ENCODE measurements at regions not wholly inside any gene's neighbourhood (a gene's known extent, or its start where the extent isn't known, plus 50 kb on each side); places are given as distances from the start of the nearest gene placed in this dataset.

DNA sequence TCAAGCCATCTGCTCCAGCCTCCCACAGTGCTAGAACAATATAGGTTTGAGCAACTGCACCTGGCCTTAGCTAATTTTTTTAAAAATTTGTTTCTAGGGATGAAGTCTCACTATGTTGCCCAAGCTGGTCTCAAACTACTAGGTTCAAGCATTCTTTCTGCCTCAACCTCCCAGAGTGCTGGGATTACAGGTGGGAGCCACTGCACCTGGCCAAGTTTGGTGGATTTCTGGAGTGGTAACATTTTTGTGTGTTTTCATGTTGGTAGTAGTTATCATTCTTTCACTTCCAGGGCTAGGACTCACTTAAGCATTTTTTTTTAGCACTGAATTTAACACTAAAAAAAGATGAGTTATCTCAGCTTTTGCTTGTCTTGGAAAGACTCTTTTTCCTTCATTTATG is 328.0 kb upstream of the RGS6 start:
- no peak for ATAC-seq
- H3K4me1 ChIP-seq: no peaks in the 10 kb centered on the region
- H3K9me3 ChIP-seq: peaks cover 0 to 14% (median 0%) of the 10 kb centered on the region in 3 donors
- H3K36me3 ChIP-seq: no peaks in the 10 kb centered on the region
- H3K27ac ChIP-seq: no peak overlapping the region
- H3K27me3 ChIP-seq: no peaks in the 10 kb centered on the region
- H3K4me3 ChIP-seq: no peak overlapping the region
- TF ChIP-seq POLR2AphosphoS5 (IDR thresholded peaks at IDR 0.05): no peak

DNA sequence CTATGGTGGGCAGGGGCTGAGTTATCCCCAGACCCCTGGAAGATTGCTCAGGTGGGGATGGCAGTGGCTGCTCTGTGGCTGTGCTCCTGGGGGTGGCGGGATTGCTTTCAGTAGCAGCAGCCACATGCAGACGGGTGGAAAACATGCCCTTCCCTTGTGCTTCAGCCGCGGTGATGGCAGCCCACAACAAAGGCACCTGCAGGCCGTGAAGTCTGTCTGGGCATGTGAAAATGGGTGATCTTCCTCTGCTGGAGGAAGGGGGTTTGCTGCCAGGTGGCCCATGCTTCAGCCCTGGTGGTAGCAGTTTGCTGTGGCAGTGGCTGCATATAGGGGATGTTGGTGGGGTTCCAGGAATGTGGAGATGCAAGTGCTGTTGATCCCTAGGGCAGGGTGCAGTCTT is 326.2 kb upstream of the RGS6 start:
- ATAC-seq: no peak
- WGBS, 2 donors (ENCODE audit: low coverage in 1 of 2): no CpG with 5 or more reads among the region's 5 CpGs
- Histone ChIP-seq H3K36me3 (no peaks in the 10 kb centered on the region), H3K4me1 (peaks cover 0 to 6% (median 0%) of the 10 kb centered on the region in 3 donors), H3K4me3 (no peak overlapping the region), H3K27ac (no peak overlapping the region), H3K27me3 (no peaks in the 10 kb centered on the region), H3K9me3 (peaks cover 0 to 3% (median 0%) of the 10 kb centered on the region in 3 donors)
- no peak for TF ChIP-seq POLR2AphosphoS5 (IDR thresholded peaks at IDR 0.05)

DNA sequence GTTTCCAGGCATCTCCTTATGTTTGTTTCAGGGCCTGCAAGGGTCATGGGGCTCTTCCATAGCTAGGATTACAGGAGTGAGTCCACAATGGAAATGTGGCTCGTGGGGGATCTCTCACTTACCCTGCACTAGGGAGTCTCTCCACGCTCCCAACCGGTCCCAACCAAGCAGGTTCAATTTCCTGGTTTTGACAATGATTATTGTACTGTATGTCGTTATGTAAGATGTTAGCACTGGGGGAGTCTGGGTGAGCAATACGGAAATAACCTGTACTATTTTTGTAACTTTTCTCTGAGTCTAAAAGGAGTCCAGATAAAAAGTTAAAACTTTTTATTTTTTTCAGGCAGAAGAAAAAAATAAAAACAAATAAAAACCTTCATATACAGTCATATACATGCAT is 325.7 kb upstream of the RGS6 start:
- TF ChIP-seq CTCF (IDR thresholded peaks at IDR 0.05) (no peak), POLR2AphosphoS5 (IDR thresholded peaks at IDR 0.05) (no peak), POLR2A (IDR thresholded peaks at IDR 0.05) (no peak), EP300 (IDR thresholded peaks at IDR 0.05) (no peak)
- Histone ChIP-seq H3K4me3 (no peak overlapping the region), H3K27ac (no peak overlapping the region), H3K9me3 (no peaks in the 10 kb centered on the region), H3K27me3 (no peaks in the 10 kb centered on the region), H3K4me1 (peaks cover 0 to 10% (median 0%) of the 10 kb centered on the region in 3 donors), H3K36me3 (no peaks in the 10 kb centered on the region)
- WGBS, 2 donors (ENCODE audit: low coverage in 1 of 2): 88 to 89% methylated on average over 2 to 5 of the region's 5 CpGs
- ATAC-seq: no peak

GRCh38 chr14:71607056-71607455 is 325.2 kb upstream of the RGS6 start:
- Histone ChIP-seq H3K27me3 (no peaks in the 10 kb centered on the region), H3K9me3 (no peaks in the 10 kb centered on the region), H3K4me1 (peaks cover 0 to 10% (median 0%) of the 10 kb centered on the region in 3 donors), H3K4me3 (no peak overlapping the region), H3K36me3 (no peaks in the 10 kb centered on the region), H3K27ac (no peak overlapping the region)
- ATAC-seq: no peak
- TF ChIP-seq POLR2AphosphoS5 (IDR thresholded peaks at IDR 0.05) (no peak), CTCF (IDR thresholded peaks at IDR 0.05) (no peak), POLR2A (IDR thresholded peaks at IDR 0.05) (no peak), EP300 (IDR thresholded peaks at IDR 0.05) (no peak)
- 81 to 89% methylated on average over 3 of the region's 3 CpGs for WGBS, 2 donors (ENCODE audit: low coverage in 1 of 2)

DNA sequence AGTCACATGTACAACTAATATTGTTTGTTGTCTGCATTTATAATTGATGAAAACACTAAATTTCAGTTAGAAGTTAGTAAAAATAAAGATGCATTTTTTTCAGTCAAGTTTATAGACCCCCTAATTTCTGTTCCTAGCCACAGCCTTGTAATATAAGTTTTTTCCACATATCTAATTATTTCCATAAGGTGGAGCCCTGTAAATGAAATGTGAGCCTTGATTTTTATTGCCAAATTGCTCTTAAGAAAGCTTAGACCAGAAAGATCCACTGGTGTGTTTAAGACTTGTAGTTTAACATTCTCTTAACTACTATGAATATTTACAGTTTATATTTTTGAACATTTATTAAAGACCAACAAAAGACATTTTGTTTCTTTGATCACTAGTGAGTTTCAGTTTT is 322.1 kb upstream of the RGS6 start:
- Histone ChIP-seq H3K27ac (no peak overlapping the region), H3K9me3 (no peaks in the 10 kb centered on the region), H3K36me3 (no peaks in the 10 kb centered on the region), H3K4me3 (no peak overlapping the region), H3K4me1 (peaks cover 0 to 10% (median 0%) of the 10 kb centered on the region in 3 donors), H3K27me3 (no peaks in the 10 kb centered on the region)
- TF ChIP-seq POLR2A (IDR thresholded peaks at IDR 0.05): no peak
- TF ChIP-seq EP300 (IDR thresholded peaks at IDR 0.05): no peak
- no peak for TF ChIP-seq CTCF (IDR thresholded peaks at IDR 0.05)
- no peak for TF ChIP-seq POLR2AphosphoS5 (IDR thresholded peaks at IDR 0.05)
- no peak for ATAC-seq

- no peaks in the 10 kb centered on the region for H3K36me3 ChIP-seq
- no peak overlapping the region for H3K27ac ChIP-seq
- 80 to 100% methylated on average over 1 of the region's 1 CpG for WGBS, 2 donors (ENCODE audit: low coverage in 1 of 2)
- no peaks in the 10 kb centered on the region for H3K27me3 ChIP-seq
- no peak for TF ChIP-seq CTCF (IDR thresholded peaks at IDR 0.05)
- TF ChIP-seq POLR2AphosphoS5 (IDR thresholded peaks at IDR 0.05): no peak
- no peak for TF ChIP-seq POLR2A (IDR thresholded peaks at IDR 0.05)
- no peak for TF ChIP-seq EP300 (IDR thresholded peaks at IDR 0.05)
- H3K9me3 ChIP-seq: no peaks in the 10 kb centered on the region
- ATAC-seq: no peak
- H3K4me3 ChIP-seq: no peak overlapping the region
- H3K4me1 ChIP-seq: peaks cover 0 to 10% (median 0%) of the 10 kb centered on the region in 3 donors
These were observed 321.4 kb upstream of the RGS6 start for GRCh38 chr14:71610797-71611196.
